Heart right ventricle (tissue), 16 donors: ENCODE measurements at regions not wholly inside any gene's neighbourhood (a gene's known extent, or its start where the extent isn't known, plus 50 kb on each side); places are given as distances from the start of the nearest gene placed in this dataset.

Source experiments
- ATAC-seq, 8 donors: fragments of 200-7000 bp; cut with Tn5 transposase; one replicate each; pipeline ENCODE4 v1.9.1; 2020; ENCODE audit warnings: mild to moderate bottlenecking in 8 of 8, moderate library complexity in 8 of 8, moderate number of reproducible peaks in 1 of 8
- DNase-seq, 2 donors: peaks; one replicate each; pipeline ENCODE4 v3.0.0-alpha.2; 2020
- H3K27ac ChIP-seq, 10 donors: fragments of 200-600 bp; sonication (generic) in 2 of 10; one replicate each; pipeline versions ENCODE4 v1.5.0 to v1.8.0; 2020 to 2022; ENCODE audit warnings: mild to moderate bottlenecking in 3 of 10
- H3K27me3 ChIP-seq, 7 donors: fragments of 200-600 bp; one replicate each; pipeline ENCODE4 v1.8.0; 2021 to 2022; ENCODE audit warnings: mild to moderate bottlenecking in 2 of 7
- H3K36me3 ChIP-seq, 9 donors: fragments of 200-600 bp; sonication (generic) in 1 of 9; one replicate each; pipeline versions ENCODE4 v1.5.0 to v1.8.0; 2020 to 2022; ENCODE audit warnings: mild to moderate bottlenecking in 2 of 9
- H3K4me1 ChIP-seq, 9 donors: fragments of 200-600 bp; sonication (generic) in 1 of 9; one replicate each; pipeline versions ENCODE4 v1.5.0 to v1.8.0; 2020 to 2022; ENCODE audit warnings: mild to moderate bottlenecking in 4 of 9
- H3K4me3 ChIP-seq, 10 donors: fragments of 200-600 bp; sonication (generic) in 2 of 10; one replicate each; pipeline versions ENCODE4 v1.5.0 to v1.8.0; 2020 to 2022; ENCODE audit warnings: mild to moderate bottlenecking in 7 of 10, moderate library complexity in 2 of 10
- H3K9me3 ChIP-seq, 11 donors: fragments of 200-600 bp in 10 of 11; sonication (generic) in 2 of 11; one replicate each; pipeline versions ENCODE4 v1.5.0 to v1.8.0; 2013 to 2022; ENCODE audit warnings: mild to moderate bottlenecking in 2 of 11, control low read depth in 1 of 11, moderate library complexity in 1 of 11
- CTCF ChIP-seq, 9 donors: fragments of 200-600 bp; sonication (generic) in 2 of 9; IDR thresholded peaks; one replicate each; pipeline versions ENCODE4 v1.5.0 to v1.8.0; 2021 to 2022; ENCODE audit warnings: antibody characterized with exemption in 9 of 9, mild to moderate bottlenecking in 5 of 9, moderate library complexity in 1 of 9
- WGBS, 2 donors: extraction: QIAGEN DNeasy Blood & Tissue Kit; methylation state at CpG; one replicate each; pipeline ENCODE4 v1.1.7; 2013; ENCODE audit warnings: inconsistent platforms in 1 of 2; 5-methylcytosine and 5-hydroxymethylcytosine counted together
- intact Hi-C, 10 donors: fragments of 100-400 bp; cut with DNase I; formaldehyde crosslinking; loops; one replicate each; pipeline versions ENCODE4 v1.11.1 to v1.14.2; 2022
- donor health status: Arrhythmogenic right ventricular cardiomyopathy.
- donor health status: ischemic (EF 13 %, LVEDD 7.1; RV severe dilation, severe dysfunction).
- donor health status: healthy with polysubstance abuse.
- donor health status: DM: no; HTN: yes; CAD: no.
- donor health status: DM: no; HTN: no; CAD: no.
- donor health status: ischemic (EF 25% LVEDD 6.9; RV normal size, moderate dysfunction).
- donor health status: ischemic (EF 25% LVEDD 5.7; RV mildly dilated, moderate dysfunction).
- donor health status: healthy.
- donor health status: DM: yes; HTN: yes; CAD: no.
- donor health status: Ischemic cardiomyopathy.
- donor health status: ischemic (EF 35%, LVEDD 5.7; RV mildly dilated, moderate dysfunction).
- donor health status: nonischemic (EF 11% LVEDD 7.7; RV severe dilation, severe dysfunction).
- donor health status: DM: yes; HTN: yes; CAD: no.
- donor health status: PGD.
- donor health status: ischemic (EF 29% LVEDD 5.4; RV normal size, mild dysfunction).
- donor health status: nonischemic (EF 23%, LVEDD 6.1; RV moderate dilation, normal function).

- H3K36me3 ChIP-seq = peaks cover 0 to 3% (median 0%) of the 10 kb centered on the region in 9 donors
- DNase-seq (no peak), ATAC-seq (no peak)
- peaks cover 0 to 10% (median 0%) of the 10 kb centered on the region in 7 donors for H3K27me3 ChIP-seq
- H3K4me3 ChIP-seq = no peak overlapping the region
- TF ChIP-seq CTCF (IDR thresholded peaks at IDR 0.05) = no peak
- H3K9me3 ChIP-seq = no peaks in the 10 kb centered on the region
- H3K27ac ChIP-seq = no peak overlapping the region
- H3K4me1 ChIP-seq = peaks cover 0 to 20% (median 0%) of the 10 kb centered on the region in 9 donors
- intact Hi-C loops = no loop called here
- WGBS, 2 donors = 89 to 94% methylated on average over 17 of the region's 17 CpGs
Observed at GRCh38 chr5:124627815-124628595, 118.4 kb downstream of the ZNF608 start.

GRCh38 chr5:124626053-124626452, 120.4 kb downstream of the ZNF608 start:
- 97 to 99% methylated on average over 2 of the region's 2 CpGs for WGBS, 2 donors
- H3K36me3 ChIP-seq = no peaks in the 10 kb centered on the region

DNA sequence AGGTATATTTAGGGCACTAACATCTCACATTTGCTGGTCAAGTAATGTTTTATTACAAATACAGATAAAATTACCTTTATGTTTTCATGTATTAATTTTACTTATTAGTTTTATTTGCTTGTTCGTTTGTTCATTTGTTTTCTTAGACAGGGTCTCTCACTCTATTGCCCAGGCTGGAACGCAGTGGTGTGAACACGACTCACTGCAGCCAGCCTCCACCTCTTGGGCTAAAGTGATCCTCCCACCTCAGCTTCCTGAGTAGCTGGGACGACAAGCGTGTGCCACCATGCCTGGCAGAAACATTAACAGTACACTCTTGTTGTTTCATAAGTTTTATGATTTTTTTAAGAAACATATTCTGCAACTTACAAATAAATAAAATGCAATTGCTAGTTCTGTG, 123.2 kb downstream of the ZNF608 start:
- Histone ChIP-seq H3K4me3 (no peak overlapping the region), H3K4me1 (no peaks in the 10 kb centered on the region), H3K27me3 (peaks cover 0 to 8% (median 0%) of the 10 kb centered on the region in 7 donors), H3K9me3 (no peaks in the 10 kb centered on the region), H3K36me3 (no peaks in the 10 kb centered on the region), H3K27ac (no peak overlapping the region)
- WGBS, 2 donors = 71 to 75% methylated on average over 5 of the region's 5 CpGs
- no peak for TF ChIP-seq CTCF (IDR thresholded peaks at IDR 0.05)
- ATAC-seq = no peak
- no peak for DNase-seq
- intact Hi-C loops = no loop called here

More at GRCh38 chr5:124626053-124626452, 120.4 kb downstream of the ZNF608 start:
- Histone ChIP-seq H3K9me3 (no peaks in the 10 kb centered on the region), H3K27me3 (peaks cover 0 to 10% (median 0%) of the 10 kb centered on the region in 7 donors), H3K27ac (no peak overlapping the region), H3K4me1 (peaks cover 0 to 10% (median 0%) of the 10 kb centered on the region in 9 donors), H3K4me3 (no peak overlapping the region)
- no peak for TF ChIP-seq CTCF (IDR thresholded peaks at IDR 0.05)
- no peak for DNase-seq
- no peak for ATAC-seq
- intact Hi-C loops = no loop called here

DNA sequence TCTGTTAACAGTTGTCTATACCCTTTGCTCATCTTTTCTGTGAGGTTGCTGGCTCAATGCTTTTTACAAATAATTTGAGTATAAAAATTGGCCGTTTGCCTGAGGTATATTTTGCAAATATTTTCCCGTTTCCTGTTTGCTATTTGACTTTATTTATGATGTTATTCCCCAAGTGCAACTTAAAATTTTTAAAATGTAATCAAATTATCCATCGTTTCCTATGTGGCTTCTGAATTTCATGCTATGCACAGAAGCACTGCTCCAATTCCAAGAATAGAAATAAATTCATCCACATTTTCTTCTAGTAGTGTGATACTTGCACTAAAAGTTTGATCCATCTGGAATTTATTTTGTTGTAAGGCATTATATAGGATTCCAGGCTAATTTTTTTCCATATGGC, 123.6 kb downstream of the ZNF608 start:
- 66 to 73% methylated on average over 3 of the region's 3 CpGs for WGBS, 2 donors

More for the DNA sequence above, 123.6 kb downstream of the ZNF608 start:
- peaks cover 0 to 3% (median 0%) of the 10 kb centered on the region in 7 donors for H3K27me3 ChIP-seq
- no peak for TF ChIP-seq CTCF (IDR thresholded peaks at IDR 0.05)
- no peaks in the 10 kb centered on the region for H3K4me1 ChIP-seq
- DNase-seq (no peak), ATAC-seq (no peak)
- no peaks in the 10 kb centered on the region for H3K9me3 ChIP-seq
- H3K36me3 ChIP-seq = no peaks in the 10 kb centered on the region
- H3K4me3 ChIP-seq = no peak overlapping the region
- intact Hi-C loops = no loop called here
- H3K27ac ChIP-seq = no peak overlapping the region
